GM12891 (cell line): ENCODE measurements at regions not wholly inside any gene's neighbourhood (a gene's known extent, or its start where the extent isn't known, plus 50 kb on each side); places are given as distances from the start of the nearest gene placed in this dataset.

ENCODE experiments used
- PAX5 ChIP-seq: IDR thresholded peaks from 2 replicates; pipeline ENCODE4 v1.6.1; 2011; ENCODE audit warnings: low read length, moderate library complexity, mild to moderate bottlenecking; ENCODE audit not compliant: insufficient read depth, severe bottlenecking
- POLR2A ChIP-seq: IDR thresholded peaks from 2 replicates; pipeline ENCODE4 v1.6.1; 2011; ENCODE audit warnings: low read depth, low read length, control low read depth
- POLR2AphosphoS5 ChIP-seq: IDR thresholded peaks from 2 replicates; pipeline ENCODE4 v1.6.1; 2011; ENCODE audit warnings: low read depth, low read length, control low read depth
- SPI1 ChIP-seq: IDR thresholded peaks from 2 replicates; pipeline ENCODE4 v1.6.1; 2011; ENCODE audit warnings: low read depth, low read length, control low read depth
- TAF1 ChIP-seq: IDR thresholded peaks from 2 replicates; pipeline ENCODE4 v1.6.1; 2011; ENCODE audit warnings: low read depth, low read length, control low read depth

DNA sequence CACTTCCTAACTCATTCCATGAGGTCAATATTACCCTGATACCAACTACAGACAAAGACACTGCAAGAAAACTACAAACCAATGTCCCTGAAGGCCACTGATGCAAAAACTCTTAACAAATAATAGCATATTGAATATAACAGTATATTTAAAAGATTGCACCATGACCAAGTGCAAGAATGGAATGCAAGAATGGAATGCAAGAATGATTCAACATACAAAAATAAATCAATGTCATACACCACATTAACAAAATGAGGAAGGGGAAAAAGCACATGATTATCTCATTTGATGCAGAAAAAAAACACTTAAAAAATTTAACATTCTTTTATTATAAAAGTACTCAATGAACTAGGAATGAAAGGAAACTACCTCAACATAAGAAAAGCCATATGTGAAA, 463.1 kb upstream of the NECTIN3 start:
- TF ChIP-seq POLR2AphosphoS5 (no peak), TAF1 (no peak), POLR2A (no peak), SPI1 (no peak), PAX5 (no peak)
